H1 (cell line): ENCODE measurements at regions not wholly inside any gene's neighbourhood (a gene's known extent, or its start where the extent isn't known, plus 50 kb on each side); places are given as distances from the start of the nearest gene placed in this dataset.

Source experiments
- CTCF ChIA-PET: fragments of 300-600 bp; sonication (Branson Sonifier 250); formaldehyde crosslinking; loops from one replicate; lab custom pipeline; 2021; ENCODE audit not compliant: partially characterized antibody; lab: Charles Lee
- POLR2A ChIA-PET: fragments of 300-600 bp; sonication (Branson Sonifier 250); formaldehyde crosslinking; loops from one replicate; lab custom pipeline; 2021; ENCODE audit warnings: inconsistent platforms; ENCODE audit not compliant: partially characterized antibody; lab: Charles Lee
- DNase-seq, 2 experiments: peaks; one replicate each; pipeline versions ENCODE4 v3.0.0 to v3.0.0-alpha.2; 2010 to 2022; ENCODE audit warnings: low spot score in 2 of 2, low read depth in 1 of 2, mixed read lengths in 1 of 2
- FAIRE-seq: peaks from 2 replicates; lab custom pipeline; 2011; peaks lifted over from hg19 to GRCh38; lab: Jason Lieb, UNC
- H2AFZ ChIP-seq: 2 replicates; pipeline ENCODE4 v1.8.1; 2012; ENCODE audit warnings: low read length, inconsistent platforms
- H2AK5ac ChIP-seq: 2 replicates; pipeline ENCODE4 v1.6.1; 2013; ENCODE audit warnings: low read depth, low read length
- H2BK120ac ChIP-seq: replicated peaks from 2 replicates; pipeline ENCODE3; 2013; ENCODE audit warnings: low read depth, low read length, inconsistent platforms
- H2BK12ac ChIP-seq: 2 replicates; pipeline ENCODE4 v1.6.1; 2013; ENCODE audit warnings: low read depth, low read length
- H2BK15ac ChIP-seq: 2 replicates; pipeline ENCODE4 v1.6.1; 2013; ENCODE audit warnings: low read length
- H2BK20ac ChIP-seq: 2 replicates; pipeline ENCODE4 v1.6.1; 2013; ENCODE audit warnings: low read length
- H2BK5ac ChIP-seq: 2 replicates; pipeline ENCODE4 v1.6.1; 2013; ENCODE audit warnings: low read depth, low read length
- H3K14ac ChIP-seq: 2 replicates; pipeline ENCODE4 v1.6.1; 2013; ENCODE audit warnings: inconsistent platforms; ENCODE audit not compliant: insufficient read length
- H3K18ac ChIP-seq: 2 replicates; pipeline ENCODE4 v1.6.1; 2013; ENCODE audit warnings: low read length; ENCODE audit errors: extremely low read depth
- H3K23ac ChIP-seq: 2 replicates; pipeline ENCODE4 v1.6.1; 2013; ENCODE audit warnings: inconsistent platforms; ENCODE audit not compliant: insufficient read length
- H3K23me2 ChIP-seq: 2 replicates; pipeline ENCODE4 v1.6.1; 2013; ENCODE audit warnings: low read depth, low read length
- H3K27ac ChIP-seq: 2 replicates; pipeline ENCODE4 v1.6.1; 2011; ENCODE audit warnings: low read depth, low read length, inconsistent platforms
- H3K27me3 ChIP-seq, 4 experiments: replicated peaks in 1 of 4; 1 replicate in 1 of 4; 2 replicates in 3 of 4; pipeline versions ENCODE4 v1.6.1 to v1.8.1; 2011 to 2013; ENCODE audit warnings: low read length in 3 of 4, mild to moderate bottlenecking in 3 of 4, inconsistent platforms in 2 of 4, mixed read lengths in 2 of 4, moderate library complexity in 1 of 4; ENCODE audit not compliant: control insufficient read depth in 3 of 4, insufficient read depth in 3 of 4; ENCODE audit errors: extremely low read depth in 1 of 4
- H3K36me3 ChIP-seq, 4 experiments: 2 replicates each; pipeline versions ENCODE4 v1.6.1 to v1.8.1; 2011 to 2013; ENCODE audit warnings: mild to moderate bottlenecking in 4 of 4, low read length in 3 of 4, moderate library complexity in 2 of 4, control low read depth in 1 of 4, inconsistent platforms in 1 of 4; ENCODE audit not compliant: insufficient read depth in 4 of 4, control insufficient read depth in 2 of 4
- H3K4ac ChIP-seq: replicated peaks from 2 replicates; pipeline ENCODE3; 2013; ENCODE audit warnings: low read length, low read depth, mixed read lengths, inconsistent platforms; ENCODE audit not compliant: insufficient read length
- H3K4me1 ChIP-seq, 4 experiments: replicated peaks in 1 of 4; 1 replicate in 1 of 4; 2 replicates in 3 of 4; pipeline versions ENCODE4 v1.6.1 to v1.8.1; 2011 to 2013; ENCODE audit warnings: low read length in 3 of 4, inconsistent platforms in 2 of 4, mixed read lengths in 1 of 4; ENCODE audit not compliant: insufficient read depth in 4 of 4, control insufficient read depth in 3 of 4
- H3K4me2 ChIP-seq, 2 experiments: 2 replicates each; pipeline versions ENCODE4 v1.6.1 to v1.8.1; 2011 to 2013; ENCODE audit warnings: low read depth in 2 of 2, low read length in 2 of 2, control low read depth in 1 of 2, inconsistent platforms in 1 of 2, mild to moderate bottlenecking in 1 of 2; ENCODE audit not compliant: insufficient read depth in 1 of 2
- H3K4me3 ChIP-seq, 4 experiments: fragments of 200-600, 300-600 bp in 1 of 4; sonication (generic), shearing (Covaris generic), sonication (Bioruptor Twin) in 1 of 4; 2 replicates each; pipeline versions ENCODE4 v1.5.1 to v1.8.1; 2011 to 2016; ENCODE audit warnings: low read length in 4 of 4, low read depth in 3 of 4, control low read depth in 2 of 4, inconsistent platforms in 2 of 4, mild to moderate bottlenecking in 2 of 4, mixed read lengths in 1 of 4, moderate library complexity in 1 of 4; ENCODE audit not compliant: insufficient read depth in 2 of 4; ENCODE audit errors: extremely low read depth in 1 of 4
- H3K56ac ChIP-seq: replicated peaks from 2 replicates; pipeline ENCODE3; 2013; ENCODE audit warnings: low read depth, mild to moderate bottlenecking, mixed read lengths, low read length, inconsistent platforms; ENCODE audit not compliant: insufficient read length
- H3K79me1 ChIP-seq: 2 replicates; pipeline ENCODE4 v1.6.1; 2013; ENCODE audit warnings: low read depth, low read length, control low read depth
- H3K79me2 ChIP-seq, 2 experiments: 2 replicates each; pipeline versions ENCODE4 v1.6.1 to v1.8.1; 2012 to 2013; ENCODE audit warnings: low read length in 2 of 2, mild to moderate bottlenecking in 2 of 2, inconsistent platforms in 1 of 2; ENCODE audit not compliant: insufficient read depth in 2 of 2, control insufficient read depth in 1 of 2
- H3K9ac ChIP-seq, 4 experiments: replicated peaks in 1 of 4; 1 replicate in 1 of 4; 2 replicates in 3 of 4; pipeline versions ENCODE4 v1.6.1 to v1.8.1; 2011 to 2013; ENCODE audit warnings: low read depth in 3 of 4, low read length in 3 of 4, control low read depth in 2 of 4, mild to moderate bottlenecking in 2 of 4, moderate library complexity in 2 of 4, inconsistent platforms in 1 of 4; ENCODE audit errors: extremely low read depth in 1 of 4
- H3K9me3 ChIP-seq, 2 experiments: 2 replicates each; pipeline versions ENCODE4 v1.6.1 to v1.8.1; 2012 to 2013; ENCODE audit warnings: mild to moderate bottlenecking in 2 of 2, moderate library complexity in 2 of 2, control low read depth in 1 of 2, inconsistent platforms in 1 of 2, low read depth in 1 of 2, low read length in 1 of 2, mixed read lengths in 1 of 2; ENCODE audit not compliant: insufficient read depth in 2 of 2
- H4K20me1 ChIP-seq, 2 experiments: replicated peaks in 1 of 2; 2 replicates each; pipeline versions ENCODE3 to v1.8.1; 2011 to 2013; ENCODE audit warnings: inconsistent platforms in 2 of 2, low read length in 2 of 2, mild to moderate bottlenecking in 1 of 2; ENCODE audit not compliant: insufficient read depth in 2 of 2, control insufficient read depth in 1 of 2
- H4K5ac ChIP-seq: 2 replicates; pipeline ENCODE4 v1.6.1; 2013; ENCODE audit warnings: low read length, low read depth, mixed read lengths, inconsistent platforms; ENCODE audit not compliant: insufficient read length
- H4K8ac ChIP-seq: 2 replicates; pipeline ENCODE4 v1.8.0; 2013; ENCODE audit warnings: mild to moderate bottlenecking, moderate library complexity, low read length, inconsistent platforms; ENCODE audit not compliant: insufficient read depth; ENCODE audit errors: extremely low read depth
- H4K91ac ChIP-seq: replicated peaks from 2 replicates; pipeline ENCODE3; 2013; ENCODE audit warnings: low read length, mixed read lengths, inconsistent platforms; ENCODE audit not compliant: insufficient read length
- BRCA1 ChIP-seq: IDR thresholded peaks from 2 replicates; pipeline ENCODE4 v1.6.1; 2012; ENCODE audit warnings: low read depth, low read length, improper control_type of control experiment
- MAFK ChIP-seq: IDR thresholded peaks from 2 replicates; pipeline ENCODE4 v1.6.1; 2012; ENCODE audit warnings: low read depth, mild to moderate bottlenecking, improper control_type of control experiment, low read length
- PHF8 ChIP-seq: fragments of 200-600 bp; sonication (generic); conservative IDR thresholded peaks from 2 replicates; pipeline ENCODE4 v1.7.1; 2012; ENCODE audit warnings: low read depth, mild to moderate bottlenecking, inconsistent platforms, low read length, moderate library complexity
- RNF2 ChIP-seq: fragments of 200-900, 300-1000 bp; sonication (generic); IDR thresholded peaks from 2 replicates; pipeline ENCODE4 v1.7.1; 2016; ENCODE audit warnings: borderline replicate concordance, low read depth, mild to moderate bottlenecking, antibody characterized with exemption, low read length; ENCODE audit not compliant: poor library complexity, severe bottlenecking; ENCODE audit errors: missing control alignments
- SP2 ChIP-seq: IDR thresholded peaks from 2 replicates; pipeline ENCODE4 v1.6.1; 2012; ENCODE audit warnings: mild to moderate bottlenecking, low read length, inconsistent platforms
- SUZ12 ChIP-seq: fragments of 200-600 bp; sonication (generic); IDR thresholded peaks from 2 replicates; pipeline ENCODE4 v1.6.1; 2012; ENCODE audit warnings: mild to moderate bottlenecking, inconsistent platforms, low read length, moderate library complexity, mixed read lengths
- TBP ChIP-seq: IDR thresholded peaks from 2 replicates; pipeline ENCODE4 v1.6.1; 2011; ENCODE audit warnings: low read depth, low read length, improper control_type of control experiment
- TEAD4 ChIP-seq: IDR thresholded peaks from 2 replicates; pipeline ENCODE4 v1.6.1; 2012; ENCODE audit warnings: low read depth, low read length, inconsistent platforms, mixed read lengths
- ZNF274 ChIP-seq: IDR thresholded peaks from 2 replicates; pipeline ENCODE4 v1.7.0; 2012; ENCODE audit warnings: low read length, borderline replicate concordance; ENCODE audit errors: extremely low read depth
- WGBS, 2 experiments: shearing (Covaris generic) in 1 of 2; methylation state at CpG; one replicate each; pipeline versions ENCODE4 v1.1.6 to v1.1.7; 2013 to 2015; ENCODE audit warnings: low lambda C conversion rate in 2 of 2, mixed read lengths in 2 of 2, inconsistent platforms in 1 of 2, low coverage in 1 of 2, missing lambda C conversion rate in 1 of 2; ENCODE audit not compliant: insufficient replicate concordance in 2 of 2, insufficient coverage in 1 of 2, insufficient read length in 1 of 2; ENCODE audit errors: extremely low coverage in 1 of 2, missing lambda C conversion rate in 1 of 2; 5-methylcytosine and 5-hydroxymethylcytosine counted together

DNA sequence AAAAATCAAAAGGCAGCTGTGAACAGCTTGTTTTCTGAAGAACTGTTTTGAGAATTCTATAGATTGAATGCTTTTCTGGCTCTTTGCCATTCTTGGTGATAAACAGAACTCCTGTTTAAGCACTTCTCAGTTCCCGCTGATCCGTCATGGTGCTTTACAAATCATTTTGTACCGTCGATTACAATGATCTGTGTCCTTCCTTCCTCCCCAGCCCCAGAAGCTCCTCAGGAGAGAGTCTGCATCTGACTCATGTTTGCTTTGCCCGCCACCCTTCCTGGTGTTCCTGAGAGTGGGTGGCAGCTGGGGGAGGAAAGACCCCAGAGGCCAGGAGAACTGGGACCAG, 538.6 kb upstream of the MARCKS start:
- H3K4me2 ChIP-seq, result no peak overlapping the region
- H3K9me3 ChIP-seq, result no peaks in the 10 kb centered on the region
- H4K5ac ChIP-seq, result no peak overlapping the region
- H2BK20ac ChIP-seq, result no peak overlapping the region
- no peak overlapping the region for H3K56ac ChIP-seq
- no peak overlapping the region for H2BK120ac ChIP-seq
- H3K18ac ChIP-seq, result no peak overlapping the region
- no peak overlapping the region for H3K27ac ChIP-seq
- no peak overlapping the region for H2BK15ac ChIP-seq
- 87% methylated on average over 5 of the region's 5 CpGs; no CpG with 5 or more reads in 1 of the 2 experiments for WGBS, 2 experiments
- H3K36me3 ChIP-seq, result no peaks in the 10 kb centered on the region; a peak in 1 of 8 replicates
- ChIA-PET CTCF (interaction anchor here (0.8 kb wide), 2 partner anchors 10 to 12 kb away, joined by 3 to 6 read pairs; no protein-coding TSS in a partner anchor), POLR2A (no interaction called here)
- no peak overlapping the region for H3K14ac ChIP-seq
- H4K8ac ChIP-seq, result no peak overlapping the region
- no peak overlapping the region for H3K4ac ChIP-seq
- H2AFZ ChIP-seq, result 0 out of 2 replicates have a peak overlapping the region, but pooled peaks have one; percentile 78
- no peak overlapping the region for H3K23ac ChIP-seq
- no peaks in the 10 kb centered on the region for H4K20me1 ChIP-seq
- FAIRE-seq (no peak), DNase-seq (no peak)
- H3K23me2 ChIP-seq, result no peaks in the 10 kb centered on the region
- TF ChIP-seq SP2 (no peak), TEAD4 (no peak), MAFK (no peak), SUZ12 (no peak), ZNF274 (no peak), BRCA1 (no peak), RNF2 (no peak), TBP (no peak), PHF8 (no peak)
- no peak overlapping the region for H3K4me3 ChIP-seq
- H3K4me1 ChIP-seq, result no peaks in the 10 kb centered on the region
- no peak overlapping the region for H2BK12ac ChIP-seq
- no peak overlapping the region for H4K91ac ChIP-seq
- no peak overlapping the region for H3K9ac ChIP-seq
- no peaks in the 10 kb centered on the region for H3K27me3 ChIP-seq
- H2BK5ac ChIP-seq, result no peak overlapping the region
- no peaks in the 10 kb centered on the region for H3K79me2 ChIP-seq
- no peak overlapping the region for H2AK5ac ChIP-seq
- H3K79me1 ChIP-seq, result no peaks in the 10 kb centered on the region
